K562 (cell line): ENCODE measurements at regions not wholly inside any gene's neighbourhood (a gene's known extent, or its start where the extent isn't known, plus 50 kb on each side); places are given as distances from the start of the nearest gene placed in this dataset.
"Not testable (repeated sequence)": the region's sequence is repeated elsewhere in the genome, so short reads cannot be mapped to it uniquely, and the experiment has no call there.

Source experiments
- TCF7L2 ChIP-seq: fragments of 150-350 bp; IDR thresholded peaks from 2 replicates; pipeline ENCODE4 v1.6.1; 2016; ENCODE audit warnings: low read depth, mild to moderate bottlenecking, low read length, moderate library complexity
- ZNF3 ChIP-seq: fragments of 250-450 bp; sonication (Bioruptor Pico); IDR thresholded peaks from 2 replicates; pipeline ENCODE4 v1.5.0; 2021; ENCODE audit warnings: mild to moderate bottlenecking, moderate library complexity

DNA sequence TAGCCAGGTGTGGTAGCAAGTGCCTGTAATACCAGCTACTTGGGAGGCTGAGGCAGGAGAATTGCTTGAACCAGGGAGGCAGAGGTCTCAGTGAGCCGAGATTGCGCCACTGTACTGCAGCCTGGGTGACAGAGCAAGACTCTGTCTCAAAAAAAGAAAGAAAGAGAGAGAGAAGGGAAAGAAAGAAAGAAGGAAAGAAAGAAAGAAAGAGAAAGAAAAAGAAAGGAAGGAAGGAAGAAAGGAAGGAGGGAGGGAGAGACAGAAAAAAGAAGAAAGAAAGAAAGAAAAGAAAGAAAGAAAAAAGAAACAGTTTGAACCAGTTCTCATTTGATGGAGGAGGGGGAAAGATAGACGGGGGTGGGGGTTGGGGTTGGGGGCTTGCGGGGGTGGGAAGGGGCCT lies 59.6 kb upstream of the HSPA9 start:
- not testable (repeated sequence) for TF ChIP-seq TCF7L2, ZNF3
